Stimulated activated naive CD4-positive, alpha-beta T cell (primary cell): ENCODE measurements at regions not wholly inside any gene's neighbourhood (a gene's known extent, or its start where the extent isn't known, plus 50 kb on each side); places are given as distances from the start of the nearest gene placed in this dataset.

Experiments used
- DNase-seq, 6 experiments: peaks; one replicate each; lab custom pipeline; 2025; lab: John Stamatoyannopoulos, UW

- no peak for DNase-seq
Observed at GRCh38 chr4:171157462-171158082, 655.6 kb upstream of the GALNTL6 start.

GRCh38 chr4:171142639-171143038 lies 670.6 kb upstream of the GALNTL6 start:
- DNase-seq, result no peak

DNA sequence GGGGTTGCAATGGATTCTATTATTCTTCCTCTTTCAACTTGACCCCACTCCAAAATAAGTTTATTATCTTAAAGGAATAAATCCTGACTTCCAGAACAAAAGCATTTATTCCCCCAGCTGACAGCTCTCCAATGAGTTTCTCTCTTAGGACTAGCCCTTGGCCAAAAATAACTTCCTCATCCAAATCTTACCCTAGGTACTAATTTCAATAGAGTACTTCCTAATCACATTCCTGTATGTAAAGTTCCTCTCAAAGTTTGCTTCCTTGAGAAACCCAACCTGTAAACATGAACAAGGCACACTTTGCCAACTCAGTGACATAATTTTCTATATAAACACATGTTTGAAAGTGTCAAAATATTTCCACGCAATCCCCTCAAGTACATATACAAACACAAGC lies 671.2 kb upstream of the GALNTL6 start:
- DNase-seq, result no peak

GRCh38 chr4:171130256-171130801 lies 682.9 kb upstream of the GALNTL6 start:
- DNase-seq, result no peak

- DNase-seq, result no peak
Observed at GRCh38 chr4:171118091-171118490, 695.1 kb upstream of the GALNTL6 start.

GRCh38 chr4:171117457-171117856 lies 695.7 kb upstream of the GALNTL6 start:
- DNase-seq, result no peak

GRCh38 chr4:171101845-171102244 lies 711.4 kb upstream of the GALNTL6 start:
- no peak for DNase-seq

- no peak for DNase-seq
Observed at GRCh38 chr4:171087089-171087488, 726.1 kb upstream of the GALNTL6 start.

GRCh38 chr4:171067422-171067821 lies 745.8 kb upstream of the GALNTL6 start:
- no peak for DNase-seq

- no peak for DNase-seq
Observed at GRCh38 chr4:171049380-171049779, 763.8 kb upstream of the GALNTL6 start.

DNA sequence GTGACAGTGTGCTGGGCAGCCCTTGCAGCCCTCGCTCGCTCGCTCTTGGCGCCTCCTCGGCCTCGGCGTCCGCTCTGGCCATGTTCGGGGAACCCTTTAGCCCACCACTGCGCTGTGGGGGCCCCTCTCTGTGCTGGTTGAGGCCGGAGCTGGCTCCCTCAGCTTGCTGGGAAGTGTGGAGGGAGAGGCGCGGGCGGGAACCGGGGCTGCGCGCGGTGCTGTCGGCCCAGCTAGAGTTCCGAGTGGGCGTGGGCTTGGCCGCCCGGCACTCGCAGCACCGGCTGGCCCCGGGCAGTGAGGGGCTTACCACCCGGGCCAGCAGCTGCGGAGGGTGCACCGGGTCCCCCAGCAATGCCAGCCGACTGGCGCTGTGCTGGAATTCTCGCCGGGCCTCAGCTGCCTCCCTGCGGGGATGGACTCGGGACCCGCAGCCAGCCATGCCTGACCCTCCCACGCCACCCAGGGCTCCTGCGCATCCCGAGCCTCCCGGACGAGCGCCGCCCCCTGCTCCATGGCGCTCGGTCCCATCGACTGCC lies 770.1 kb upstream of the GALNTL6 start:
- DNase-seq, result no peak

GRCh38 chr4:171035909-171036308 lies 777.3 kb upstream of the GALNTL6 start:
- no peak for DNase-seq

DNA sequence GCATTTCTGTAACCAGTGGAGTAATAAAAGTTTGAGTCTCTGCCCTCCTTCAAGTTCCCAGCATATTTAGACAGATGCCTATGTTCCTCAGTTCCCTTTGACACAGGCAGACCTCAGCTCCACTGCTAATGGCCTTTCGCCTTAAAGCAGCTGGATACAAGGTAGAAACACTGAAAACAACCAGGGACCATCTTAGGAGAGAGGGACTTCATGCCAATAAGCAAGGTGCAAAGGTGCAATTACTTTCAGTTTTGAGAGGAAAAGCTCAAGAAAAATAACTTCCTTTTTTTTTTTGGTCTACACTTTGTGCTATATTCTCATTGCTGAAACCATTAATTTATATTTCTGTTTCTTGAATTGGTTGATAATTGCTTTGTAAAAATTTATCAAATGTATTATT lies 781.9 kb upstream of the GALNTL6 start:
- no peak for DNase-seq

GRCh38 chr4:171025776-171026175 lies 787.4 kb upstream of the GALNTL6 start:
- no peak for DNase-seq

- no peak for DNase-seq
Observed at GRCh38 chr4:171025343-171025742, 787.9 kb upstream of the GALNTL6 start.

DNA sequence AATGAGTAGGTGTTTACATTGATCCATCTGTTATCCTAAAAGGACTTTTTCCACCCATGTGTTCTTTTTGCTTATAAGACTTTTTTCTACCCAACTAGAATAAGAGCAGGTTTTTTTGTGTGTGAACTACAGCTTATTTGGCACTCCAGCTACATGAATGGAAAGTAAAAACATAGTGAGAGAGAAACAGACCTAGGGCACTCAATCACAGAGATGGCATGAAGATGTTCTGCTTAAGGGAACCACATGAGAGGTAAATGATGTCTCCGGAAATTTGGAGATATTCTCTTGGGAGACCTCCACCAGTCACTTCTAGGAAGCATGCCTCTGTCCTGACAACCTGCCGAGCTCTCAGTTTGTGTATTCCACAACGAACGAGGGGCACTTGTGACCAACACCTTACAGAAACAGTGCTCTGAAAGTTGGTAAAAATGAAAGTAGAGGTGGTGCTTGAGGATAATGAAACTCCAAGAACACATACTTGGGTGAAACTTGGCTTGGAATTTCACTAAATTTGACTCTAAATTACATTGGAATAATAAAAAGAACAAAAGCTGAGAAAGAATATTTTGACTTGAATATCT lies 788.4 kb upstream of the GALNTL6 start:
- DNase-seq, result no peak

- no peak for DNase-seq
Observed at GRCh38 chr4:171022824-171023230, 790.4 kb upstream of the GALNTL6 start.

- no peak for DNase-seq
Observed at GRCh38 chr4:171017593-171017992, 795.6 kb upstream of the GALNTL6 start.

- DNase-seq, result no peak
Observed at GRCh38 chr4:171016145-171016544, 797.1 kb upstream of the GALNTL6 start.

DNA sequence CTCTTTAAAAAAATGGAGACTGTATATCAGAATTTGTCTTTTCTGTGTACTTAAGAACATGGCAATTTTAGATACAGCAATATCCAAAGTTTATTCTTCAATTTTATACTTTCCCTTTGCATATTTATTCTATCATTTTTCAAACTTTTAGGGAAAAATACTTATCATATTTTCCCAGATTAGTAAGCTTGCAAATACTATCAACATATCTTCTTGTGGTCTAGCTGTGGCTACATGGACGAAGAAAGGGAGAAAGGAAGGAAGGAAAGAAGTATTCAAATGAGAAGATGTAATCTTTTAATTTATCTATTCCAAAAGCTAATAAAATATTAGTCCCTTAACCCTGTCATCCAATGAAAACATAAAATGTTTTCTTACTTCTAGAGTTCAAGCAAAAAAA lies 797.8 kb upstream of the GALNTL6 start:
- DNase-seq, result no peak

- DNase-seq, result no peak
Observed at GRCh38 chr4:171007618-171008390, 805.4 kb upstream of the GALNTL6 start.

GRCh38 chr4:171002246-171002645 lies 811.0 kb upstream of the GALNTL6 start:
- DNase-seq, result no peak
